ENCODE measurements at regions not wholly inside any gene's neighbourhood (a gene's known extent, or its start where the extent isn't known, plus 50 kb on each side); places are given as distances from the start of the nearest gene placed in this dataset.

- TF ChIP-seq CTCF (IDR thresholded peaks at IDR 0.05), result no peak
- TF ChIP-seq REST (IDR thresholded peaks at IDR 0.05; ENCODE audit: insufficient read depth in 1 of 2, low read depth in 2 of 2, low read length in 1 of 2), result no peak
- no peak for TF ChIP-seq POLR2AphosphoS5 (IDR thresholded peaks at IDR 0.05; ENCODE audit: low read depth, low read length)
- no peak for TF ChIP-seq TCF7L2 (IDR thresholded peaks at IDR 0.05; ENCODE audit: low read depth, low read length)
These were observed 540.8 kb downstream of the PRELID2 start for GRCh38 chr5:145294331-145294730.
